ENCODE measurements at regions not wholly inside any gene's neighbourhood (a gene's known extent, or its start where the extent isn't known, plus 50 kb on each side); places are given as distances from the start of the nearest gene placed in this dataset.

DNA sequence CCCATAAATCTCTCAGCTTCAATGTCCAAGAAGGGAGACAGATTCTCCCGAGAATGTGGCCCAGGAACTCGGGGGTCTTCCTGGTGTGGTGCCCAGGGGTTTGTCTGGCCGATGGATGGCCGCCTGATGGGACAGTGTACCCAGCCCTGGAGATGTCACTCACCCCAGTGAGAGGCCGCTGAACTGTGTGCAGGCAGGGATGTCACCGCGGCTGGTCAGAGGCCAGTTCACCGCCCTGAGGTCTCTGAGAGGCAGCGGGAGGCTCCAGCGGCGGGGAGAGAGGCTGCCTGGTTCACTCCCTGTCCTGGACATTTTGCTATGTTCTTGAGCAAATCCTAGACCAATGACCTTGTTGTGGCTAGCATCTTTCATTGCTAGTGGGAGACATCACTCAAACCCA, 1349.5 kb downstream of the BRD1 start:
- TF ChIP-seq, protein P1, sequence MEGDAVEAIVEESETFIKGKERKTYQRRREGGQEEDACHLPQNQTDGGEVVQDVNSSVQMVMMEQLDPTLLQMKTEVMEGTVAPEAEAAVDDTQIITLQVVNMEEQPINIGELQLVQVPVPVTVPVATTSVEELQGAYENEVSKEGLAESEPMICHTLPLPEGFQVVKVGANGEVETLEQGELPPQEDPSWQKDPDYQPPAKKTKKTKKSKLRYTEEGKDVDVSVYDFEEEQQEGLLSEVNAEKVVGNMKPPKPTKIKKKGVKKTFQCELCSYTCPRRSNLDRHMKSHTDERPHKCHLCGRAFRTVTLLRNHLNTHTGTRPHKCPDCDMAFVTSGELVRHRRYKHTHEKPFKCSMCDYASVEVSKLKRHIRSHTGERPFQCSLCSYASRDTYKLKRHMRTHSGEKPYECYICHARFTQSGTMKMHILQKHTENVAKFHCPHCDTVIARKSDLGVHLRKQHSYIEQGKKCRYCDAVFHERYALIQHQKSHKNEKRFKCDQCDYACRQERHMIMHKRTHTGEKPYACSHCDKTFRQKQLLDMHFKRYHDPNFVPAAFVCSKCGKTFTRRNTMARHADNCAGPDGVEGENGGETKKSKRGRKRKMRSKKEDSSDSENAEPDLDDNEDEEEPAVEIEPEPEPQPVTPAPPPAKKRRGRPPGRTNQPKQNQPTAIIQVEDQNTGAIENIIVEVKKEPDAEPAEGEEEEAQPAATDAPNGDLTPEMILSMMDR (conservative IDR thresholded peaks at IDR 0.05; ENCODE audit: low read depth in 2 of 2) = no peak
- TF ChIP-seq POLR2AphosphoS5 (IDR thresholded peaks at IDR 0.05; ENCODE audit: low read depth) (no peak), NANOG (IDR thresholded peaks at IDR 0.05; ENCODE audit: borderline replicate concordance) (no peak), REST (IDR thresholded peaks at IDR 0.05; ENCODE audit: unreplicated experiment) (no peak), EZH2 (IDR thresholded peaks at IDR 0.05; ENCODE audit: low read depth, unreplicated experiment) (no peak), ZNF462 (CRISPR knock-in tag; IDR thresholded peaks at IDR 0.05) (no peak), EZH2phosphoT487 (IDR thresholded peaks at IDR 0.05; ENCODE audit: unreplicated experiment) (no peak), CREB1 (CRISPR knock-in tag; IDR thresholded peaks at IDR 0.05; ENCODE audit: low read depth) (no peak), ZNF114 (CRISPR knock-in tag; IDR thresholded peaks at IDR 0.05) (no peak)

Data from GM23338 (cell line).